Upper lobe of right lung (tissue), 1 donor: ENCODE measurements at regions not wholly inside any gene's neighbourhood (a gene's known extent, or its start where the extent isn't known, plus 50 kb on each side); places are given as distances from the start of the nearest gene placed in this dataset.
"Not testable (repeated sequence)": the region's sequence is repeated elsewhere in the genome, so short reads cannot be mapped to it uniquely, and the experiment has no call there.

Source experiments
- ATAC-seq: fragments of 200-7000 bp; cut with Tn5 transposase; one replicate; pipeline ENCODE4 v1.9.1; 2020; ENCODE audit warnings: mild to moderate bottlenecking, moderate library complexity
- DNase-seq: peaks from one replicate; pipeline ENCODE4 v3.0.0-alpha.2; 2020
- H3K27ac ChIP-seq: fragments of 200-600 bp; one replicate; pipeline ENCODE4 v1.8.0; 2022
- H3K27me3 ChIP-seq: fragments of 200-600 bp; one replicate; pipeline ENCODE4 v1.8.0; 2022; ENCODE audit warnings: mild to moderate bottlenecking
- H3K36me3 ChIP-seq: fragments of 200-600 bp; one replicate; pipeline ENCODE4 v1.8.0; 2022
- H3K4me1 ChIP-seq: fragments of 200-600 bp; one replicate; pipeline ENCODE4 v1.8.0; 2022
- H3K4me3 ChIP-seq: fragments of 200-600 bp; one replicate; pipeline ENCODE4 v1.8.0; 2022; ENCODE audit warnings: mild to moderate bottlenecking
- H3K9me3 ChIP-seq: fragments of 200-600 bp; one replicate; pipeline ENCODE4 v1.8.0; 2022
- intact Hi-C: fragments of 100-400 bp; cut with DNase I; formaldehyde crosslinking; loops from one replicate; pipeline ENCODE4 v1.11.0; 2022
- TF ChIP-seq, protein P1 (sequence below): fragments of 200-600 bp; IDR thresholded peaks from one replicate; pipeline ENCODE4 v1.8.0; 2022; ENCODE audit warnings: antibody characterized with exemption
- donor health status: DM: no; HTN: yes; CAD: no; lungs with severe emphysema.

DNA sequence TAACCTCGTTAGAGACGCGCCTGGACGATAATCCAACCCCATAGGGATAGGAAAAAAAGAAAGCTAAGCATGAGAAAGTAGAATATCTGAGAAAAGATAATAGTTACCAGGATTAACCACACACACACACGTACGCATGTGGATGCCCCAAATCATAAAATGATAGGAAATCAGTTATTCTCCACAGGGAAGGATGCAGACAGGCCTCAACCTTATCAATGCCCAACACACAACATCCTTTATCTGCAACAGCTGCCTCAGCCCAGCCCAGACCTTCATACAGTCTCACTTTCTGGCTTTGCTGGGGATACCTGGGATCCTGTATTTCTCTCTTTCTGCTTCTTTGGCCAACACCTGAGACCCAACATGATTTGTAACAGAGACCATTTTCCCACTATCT lies 123.0 kb downstream of the NOC3L start:
- intact Hi-C loops, result no loop called here
- ATAC-seq, result no peak
- Histone ChIP-seq H3K36me3 (no peaks in the 10 kb centered on the region), H3K4me1 (no peaks in the 10 kb centered on the region), H3K4me3 (no peak overlapping the region), H3K27me3 (no peaks in the 10 kb centered on the region), H3K27ac (no peak overlapping the region), H3K9me3 (no peaks in the 10 kb centered on the region)
- no peak for DNase-seq
- TF ChIP-seq, protein P1, sequence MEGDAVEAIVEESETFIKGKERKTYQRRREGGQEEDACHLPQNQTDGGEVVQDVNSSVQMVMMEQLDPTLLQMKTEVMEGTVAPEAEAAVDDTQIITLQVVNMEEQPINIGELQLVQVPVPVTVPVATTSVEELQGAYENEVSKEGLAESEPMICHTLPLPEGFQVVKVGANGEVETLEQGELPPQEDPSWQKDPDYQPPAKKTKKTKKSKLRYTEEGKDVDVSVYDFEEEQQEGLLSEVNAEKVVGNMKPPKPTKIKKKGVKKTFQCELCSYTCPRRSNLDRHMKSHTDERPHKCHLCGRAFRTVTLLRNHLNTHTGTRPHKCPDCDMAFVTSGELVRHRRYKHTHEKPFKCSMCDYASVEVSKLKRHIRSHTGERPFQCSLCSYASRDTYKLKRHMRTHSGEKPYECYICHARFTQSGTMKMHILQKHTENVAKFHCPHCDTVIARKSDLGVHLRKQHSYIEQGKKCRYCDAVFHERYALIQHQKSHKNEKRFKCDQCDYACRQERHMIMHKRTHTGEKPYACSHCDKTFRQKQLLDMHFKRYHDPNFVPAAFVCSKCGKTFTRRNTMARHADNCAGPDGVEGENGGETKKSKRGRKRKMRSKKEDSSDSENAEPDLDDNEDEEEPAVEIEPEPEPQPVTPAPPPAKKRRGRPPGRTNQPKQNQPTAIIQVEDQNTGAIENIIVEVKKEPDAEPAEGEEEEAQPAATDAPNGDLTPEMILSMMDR, result no peak

DNA sequence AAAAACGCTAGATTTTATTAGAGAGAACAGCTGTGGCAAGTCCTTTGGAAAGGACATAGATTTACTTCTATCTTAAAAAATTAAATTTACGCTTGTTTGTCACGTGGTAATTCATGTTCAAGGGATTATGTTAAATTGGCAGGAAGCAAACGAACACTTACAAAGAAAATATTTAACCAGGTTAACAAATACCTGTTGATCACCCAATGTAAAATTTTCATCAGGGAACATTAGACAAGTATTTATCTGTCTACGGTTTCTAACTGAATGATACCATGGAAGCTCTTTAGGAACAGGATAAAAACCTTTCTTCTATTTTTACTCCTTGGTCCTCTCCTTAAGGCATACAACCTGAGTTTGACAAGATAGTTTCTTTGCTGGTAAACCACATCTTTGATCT lies 122.2 kb downstream of the NOC3L start:
- Histone ChIP-seq H3K4me1 (no peaks in the 10 kb centered on the region), H3K4me3 (no peak overlapping the region), H3K9me3 (no peaks in the 10 kb centered on the region), H3K36me3 (no peaks in the 10 kb centered on the region), H3K27me3 (no peaks in the 10 kb centered on the region), H3K27ac (no peak overlapping the region)
- ATAC-seq, result no peak
- no peak for DNase-seq
- intact Hi-C loops, result no loop called here
- TF ChIP-seq, protein P1, result no peak

DNA sequence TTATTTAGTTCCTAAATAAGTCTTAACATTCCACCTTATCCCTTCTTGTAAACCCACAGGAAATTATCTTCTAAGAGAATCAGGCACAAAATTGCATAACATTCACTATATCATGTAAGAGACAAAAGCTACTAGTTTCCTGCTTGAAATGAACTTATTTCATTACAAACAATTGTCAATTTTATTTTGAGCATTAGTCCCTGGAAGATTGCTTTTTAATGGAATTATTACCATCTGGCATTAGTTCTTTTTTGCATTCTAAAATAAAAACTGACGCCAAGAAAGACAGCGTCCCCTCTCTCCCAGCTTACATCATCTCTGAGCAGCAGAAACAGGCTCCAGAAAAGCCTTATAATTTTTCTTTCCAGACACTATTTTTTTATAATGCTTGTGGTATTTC lies 121.8 kb downstream of the NOC3L start:
- Histone ChIP-seq H3K27me3 (no peaks in the 10 kb centered on the region), H3K4me1 (no peaks in the 10 kb centered on the region), H3K27ac (no peak overlapping the region), H3K4me3 (no peak overlapping the region), H3K36me3 (no peaks in the 10 kb centered on the region), H3K9me3 (no peaks in the 10 kb centered on the region)
- no peak for DNase-seq
- intact Hi-C loops, result no loop called here
- no peak for ATAC-seq
- TF ChIP-seq, protein P1, result no peak

DNA sequence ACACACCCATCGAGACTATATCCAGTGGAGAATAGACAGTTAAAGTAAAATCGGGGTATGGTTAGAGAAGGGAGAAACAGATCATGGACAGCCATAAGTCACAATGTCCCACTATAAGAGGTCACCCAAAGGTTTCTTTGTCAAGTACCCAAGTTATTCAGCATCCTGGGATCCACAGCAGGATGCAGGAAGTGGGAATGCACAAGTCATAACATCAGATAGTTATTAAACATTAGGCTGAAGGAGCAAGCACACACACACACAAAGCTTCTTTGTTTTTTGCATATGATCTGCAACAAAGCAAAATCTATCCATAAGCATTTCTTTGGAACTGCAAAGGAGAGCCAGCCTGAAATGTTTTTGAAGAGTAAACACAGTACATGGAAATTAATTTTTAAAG lies 111.6 kb downstream of the NOC3L start:
- no peak for ATAC-seq

DNA sequence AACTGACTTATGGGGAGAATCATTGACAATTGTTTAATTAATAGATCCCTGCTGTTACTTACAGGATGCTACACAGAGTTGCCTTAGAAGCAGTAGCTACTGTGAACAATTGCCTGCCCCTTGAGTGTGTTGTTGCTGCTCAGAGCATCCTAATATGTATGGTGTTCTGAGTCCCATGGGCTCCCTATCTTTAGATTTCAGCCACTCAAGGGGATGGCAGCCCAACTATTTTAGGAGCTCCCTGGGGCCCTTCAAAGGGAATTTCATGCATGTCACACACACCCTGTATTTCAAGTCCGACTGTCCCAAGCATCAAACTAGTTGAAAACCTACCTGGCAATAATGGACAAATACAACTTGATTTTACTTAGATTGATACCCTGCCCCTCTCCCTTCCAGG lies 111.2 kb downstream of the NOC3L start:
- H3K27ac ChIP-seq, result no peak overlapping the region
- H3K36me3 ChIP-seq, result peaks cover 5% of the 10 kb centered on the region
- H3K27me3 ChIP-seq, result no peaks in the 10 kb centered on the region
- TF ChIP-seq, protein P1, result no peak
- no peaks in the 10 kb centered on the region for H3K9me3 ChIP-seq
- no peak for ATAC-seq
- no peak overlapping the region for H3K4me3 ChIP-seq
- intact Hi-C loops, result no loop called here
- no peak for DNase-seq
- H3K4me1 ChIP-seq, result no peaks in the 10 kb centered on the region

More for the DNA sequence above, 111.6 kb downstream of the NOC3L start:
- intact Hi-C loops, result no loop called here
- Histone ChIP-seq H3K9me3 (no peaks in the 10 kb centered on the region), H3K4me1 (no peaks in the 10 kb centered on the region), H3K27ac (no peak overlapping the region), H3K4me3 (no peak overlapping the region), H3K27me3 (no peaks in the 10 kb centered on the region), H3K36me3 (peaks cover 5% of the 10 kb centered on the region)
- no peak for DNase-seq
- TF ChIP-seq, protein P1, result no peak

DNA sequence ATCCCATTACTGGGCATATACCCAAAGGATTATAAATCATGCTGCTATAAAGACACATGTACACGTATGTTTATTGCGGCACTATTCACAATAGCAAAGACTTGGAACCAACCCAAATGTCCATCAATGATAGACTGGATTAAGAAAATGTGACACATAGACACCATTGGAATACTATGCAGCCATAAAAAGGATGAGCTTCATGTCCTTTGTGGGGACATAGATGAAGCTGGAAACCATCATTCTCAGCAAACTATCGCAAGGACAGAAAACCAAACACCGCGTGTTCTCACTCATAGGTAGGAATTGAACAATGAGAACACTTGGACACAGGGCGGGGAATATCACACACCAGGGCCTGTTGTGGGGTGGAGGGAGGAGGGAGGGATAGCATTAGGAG lies 105.3 kb downstream of the NOC3L start:
- H3K9me3 ChIP-seq, DNase-seq, H3K27ac ChIP-seq, H3K36me3 ChIP-seq, H3K4me1 ChIP-seq, H3K27me3 ChIP-seq, ATAC-seq, H3K4me3 ChIP-seq, intact Hi-C loops: not testable (repeated sequence)
